Activated B cell treated with CpG ODN at 0.5 μM for 24 hours (primary cell): ENCODE measurements at regions not wholly inside any gene's neighbourhood (a gene's known extent, or its start where the extent isn't known, plus 50 kb on each side); places are given as distances from the start of the nearest gene placed in this dataset.

Experiments
- ATAC-seq: fragments of 200-7000 bp; cut with Tn5 transposase; one replicate; pipeline ENCODE4 v1.10.0; 2021; ENCODE audit warnings: low read depth, mild to moderate bottlenecking, moderate library complexity
- CTCF ChIA-PET: fragments of 350-600 bp; sonication (Branson Sonifier 250); formaldehyde crosslinking; loops from one replicate; lab custom pipeline; 2021; ENCODE audit warnings: antibody characterized with exemption; lab: Charles Lee
- POLR2A ChIA-PET: fragments of 350-600 bp; sonication (Branson Sonifier 250); formaldehyde crosslinking; loops from one replicate; lab custom pipeline; 2021; ENCODE audit warnings: antibody characterized with exemption; lab: Charles Lee
- DNase-seq: peaks from one replicate; pipeline ENCODE4 v3.0.0; 2022
- H3K27ac Mint-ChIP-seq: one replicate; pipeline ENCODE4 v1.8.0; 2020; ENCODE audit warnings: mixed read lengths
- H3K27me3 Mint-ChIP-seq: one replicate; pipeline ENCODE4 v1.8.0; 2021; ENCODE audit warnings: mixed read lengths
- H3K36me3 Mint-ChIP-seq: one replicate; pipeline ENCODE4 v1.8.0; 2021; ENCODE audit warnings: low read depth, mixed read lengths
- H3K4me1 Mint-ChIP-seq: one replicate; pipeline ENCODE4 v1.8.0; 2021; ENCODE audit warnings: mixed read lengths
- H3K4me3 Mint-ChIP-seq: one replicate; pipeline ENCODE4 v1.8.0; 2020; ENCODE audit warnings: mild to moderate bottlenecking, mixed read lengths
- H3K9me3 Mint-ChIP-seq: one replicate; pipeline ENCODE4 v1.8.0; 2020; ENCODE audit warnings: mixed read lengths
- intact Hi-C: fragments of 100-400 bp; cut with micrococcal nuclease; formaldehyde crosslinking; loops from one replicate; pipeline ENCODE4 v1.15.1; 2024
- TF ChIP-seq, protein P1 (sequence below): fragments of 200-600 bp; IDR thresholded peaks from one replicate; pipeline ENCODE4 v1.8.0; 2022; ENCODE audit warnings: antibody characterized with exemption, mild to moderate bottlenecking

DNA sequence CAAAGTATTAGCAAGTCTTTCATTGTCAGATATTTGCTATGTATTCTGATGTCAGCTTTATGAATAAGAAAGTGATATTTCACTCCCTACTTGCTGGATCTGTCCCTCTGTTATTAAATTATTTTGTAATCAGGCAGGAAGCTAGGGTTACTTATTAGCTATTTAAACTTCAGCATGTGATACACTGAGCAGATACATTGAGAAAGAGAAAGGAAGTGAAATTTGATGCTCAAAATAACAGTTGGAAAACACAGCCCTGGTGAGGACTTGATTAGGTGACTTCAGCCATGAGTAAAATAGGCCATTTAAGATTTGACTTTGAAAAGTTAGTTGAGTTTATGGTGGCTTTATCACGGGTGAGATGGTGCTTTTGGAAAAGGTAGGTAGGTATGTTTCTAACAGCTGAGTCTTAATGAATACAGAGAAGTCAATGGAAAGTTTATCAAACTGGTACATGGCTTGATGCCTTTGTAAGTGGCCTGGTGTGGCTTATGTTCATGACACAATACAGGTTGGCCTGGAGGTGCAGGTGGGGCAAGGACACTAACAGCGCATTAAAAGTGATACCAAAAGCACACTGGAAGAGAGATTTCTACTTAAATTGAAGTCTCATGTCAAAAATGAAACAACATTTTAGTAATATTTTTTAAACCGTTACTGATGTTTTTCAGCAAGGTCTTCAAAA lies 321.2 kb upstream of the SPOCK3 start:
- Mint-ChIP-seq H3K36me3 (no peaks in the 10 kb centered on the region), H3K9me3 (peaks cover 14% of the 10 kb centered on the region), H3K4me1 (no peaks in the 10 kb centered on the region), H3K27ac (no peak overlapping the region), H3K27me3 (no peaks in the 10 kb centered on the region), H3K4me3 (no peak overlapping the region)
- intact Hi-C loops = no loop called here
- DNase-seq = no peak
- POLR2A ChIA-PET = no interaction called here
- CTCF ChIA-PET = no interaction called here
- ATAC-seq = no peak
- TF ChIP-seq, protein P1, sequence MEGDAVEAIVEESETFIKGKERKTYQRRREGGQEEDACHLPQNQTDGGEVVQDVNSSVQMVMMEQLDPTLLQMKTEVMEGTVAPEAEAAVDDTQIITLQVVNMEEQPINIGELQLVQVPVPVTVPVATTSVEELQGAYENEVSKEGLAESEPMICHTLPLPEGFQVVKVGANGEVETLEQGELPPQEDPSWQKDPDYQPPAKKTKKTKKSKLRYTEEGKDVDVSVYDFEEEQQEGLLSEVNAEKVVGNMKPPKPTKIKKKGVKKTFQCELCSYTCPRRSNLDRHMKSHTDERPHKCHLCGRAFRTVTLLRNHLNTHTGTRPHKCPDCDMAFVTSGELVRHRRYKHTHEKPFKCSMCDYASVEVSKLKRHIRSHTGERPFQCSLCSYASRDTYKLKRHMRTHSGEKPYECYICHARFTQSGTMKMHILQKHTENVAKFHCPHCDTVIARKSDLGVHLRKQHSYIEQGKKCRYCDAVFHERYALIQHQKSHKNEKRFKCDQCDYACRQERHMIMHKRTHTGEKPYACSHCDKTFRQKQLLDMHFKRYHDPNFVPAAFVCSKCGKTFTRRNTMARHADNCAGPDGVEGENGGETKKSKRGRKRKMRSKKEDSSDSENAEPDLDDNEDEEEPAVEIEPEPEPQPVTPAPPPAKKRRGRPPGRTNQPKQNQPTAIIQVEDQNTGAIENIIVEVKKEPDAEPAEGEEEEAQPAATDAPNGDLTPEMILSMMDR = no peak

DNA sequence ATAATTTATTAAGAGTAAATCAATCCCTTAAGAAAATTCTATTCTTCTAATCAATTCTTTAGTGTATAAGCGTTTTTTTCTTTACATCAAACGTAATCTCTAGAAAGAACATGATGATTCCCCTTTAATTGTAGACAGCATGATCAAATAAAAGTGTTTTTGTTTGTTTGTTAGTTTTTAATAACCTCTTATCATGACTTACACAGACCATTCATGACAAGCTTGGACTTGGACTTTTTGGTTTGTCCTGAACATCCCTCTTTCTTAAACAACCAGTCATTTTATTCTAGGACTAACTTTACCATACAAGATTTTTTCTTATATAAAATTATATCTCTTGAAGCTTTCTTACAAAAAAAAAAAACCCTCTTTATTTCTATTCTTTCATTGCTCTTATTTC lies 344.6 kb upstream of the SPOCK3 start:
- Mint-ChIP-seq H3K4me1 (no peaks in the 10 kb centered on the region), H3K27me3 (no peaks in the 10 kb centered on the region), H3K36me3 (no peaks in the 10 kb centered on the region), H3K9me3 (peaks cover 9% of the 10 kb centered on the region), H3K27ac (no peak overlapping the region), H3K4me3 (no peak overlapping the region)
- DNase-seq (no peak), ATAC-seq (no peak)
- ChIA-PET CTCF (no interaction called here), POLR2A (no interaction called here)
- intact Hi-C loops = no loop called here
- TF ChIP-seq, protein P1 = no peak

DNA sequence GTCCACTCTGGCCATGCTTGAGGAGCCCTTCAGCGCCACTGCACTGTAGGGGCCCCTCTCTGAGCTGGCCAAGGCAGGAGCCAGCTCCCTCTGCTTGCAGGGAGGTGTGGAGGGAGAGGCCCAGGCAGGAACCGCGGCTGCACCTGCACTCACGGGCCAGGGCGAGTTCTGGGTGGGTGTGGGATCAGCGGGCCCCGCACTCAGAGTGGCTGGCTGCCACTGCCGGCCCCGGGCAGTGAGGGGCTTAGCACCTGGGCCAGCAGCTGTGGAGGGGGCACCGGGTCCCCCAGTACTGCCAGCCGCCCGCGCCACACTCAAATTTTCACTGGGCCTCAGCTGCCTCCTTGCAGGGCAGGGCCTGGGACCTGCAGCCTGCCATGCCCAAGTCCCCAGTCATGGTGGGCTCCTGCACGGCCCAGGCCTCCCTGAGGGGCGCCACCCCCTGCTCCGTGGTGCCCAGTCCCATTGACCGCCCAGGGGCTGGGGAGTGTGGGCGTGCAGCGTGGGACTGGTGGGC lies 347.2 kb upstream of the SPOCK3 start:
- TF ChIP-seq, protein P1 = no peak
- POLR2A ChIA-PET = no interaction called here
- Mint-ChIP-seq H3K36me3 (no peaks in the 10 kb centered on the region), H3K4me3 (no peak overlapping the region), H3K27me3 (no peaks in the 10 kb centered on the region), H3K27ac (no peak overlapping the region), H3K4me1 (no peaks in the 10 kb centered on the region), H3K9me3 (peaks cover 9% of the 10 kb centered on the region)
- CTCF ChIA-PET = no interaction called here
- DNase-seq (no peak), ATAC-seq (no peak)
- intact Hi-C loops = no loop called here

DNA sequence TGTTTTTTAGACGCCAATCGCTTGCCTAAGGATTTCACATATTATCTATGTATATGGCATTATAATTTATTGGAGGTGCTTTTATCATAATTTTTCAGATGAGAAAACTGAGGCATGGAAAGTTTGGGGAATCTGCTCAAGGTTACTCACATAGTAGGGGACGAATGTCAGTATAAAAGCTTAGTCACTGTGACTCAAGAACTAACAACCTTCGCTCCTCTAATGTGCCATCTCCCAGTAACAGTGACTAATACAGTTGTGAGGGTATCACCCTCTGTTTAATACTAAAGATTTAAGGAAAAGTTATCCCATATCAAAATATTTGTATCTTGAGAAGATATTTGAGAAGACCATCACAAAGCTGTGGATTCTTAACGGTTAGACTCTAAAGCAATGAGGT lies 353.1 kb upstream of the SPOCK3 start:
- TF ChIP-seq, protein P1 = no peak
- H3K4me1 Mint-ChIP-seq = no peaks in the 10 kb centered on the region
- no peak overlapping the region for H3K27ac Mint-ChIP-seq
- ChIA-PET CTCF (no interaction called here), POLR2A (no interaction called here)
- no peak for ATAC-seq
- H3K4me3 Mint-ChIP-seq = no peak overlapping the region
- H3K36me3 Mint-ChIP-seq = no peaks in the 10 kb centered on the region
- no peaks in the 10 kb centered on the region for H3K27me3 Mint-ChIP-seq
- H3K9me3 Mint-ChIP-seq = peaks cover 5% of the 10 kb centered on the region
- intact Hi-C loops = no loop called here
- no peak for DNase-seq

DNA sequence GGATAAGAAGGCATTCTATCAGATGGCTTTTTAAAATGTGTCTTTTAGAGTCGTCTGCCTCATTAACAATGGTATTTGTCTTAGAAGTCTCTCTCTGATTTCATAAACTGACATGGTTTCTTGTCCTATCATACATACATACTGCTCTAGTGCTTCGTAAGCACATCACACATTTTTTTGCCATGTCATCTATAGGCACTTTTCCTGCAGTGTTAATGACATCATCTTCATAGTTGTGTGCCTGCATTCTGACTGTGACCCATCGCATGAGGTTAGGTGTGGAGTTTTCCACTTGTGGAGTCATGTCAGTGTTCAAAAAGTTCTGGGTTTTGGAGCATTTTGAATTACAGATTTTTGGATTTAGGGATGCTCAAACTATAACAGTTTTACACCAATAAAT lies 361.6 kb upstream of the SPOCK3 start:
- ChIA-PET CTCF (no interaction called here), POLR2A (no interaction called here)
- Mint-ChIP-seq H3K27me3 (no peaks in the 10 kb centered on the region), H3K4me3 (no peak overlapping the region), H3K36me3 (no peaks in the 10 kb centered on the region), H3K4me1 (no peaks in the 10 kb centered on the region), H3K27ac (no peak overlapping the region), H3K9me3 (peaks cover 7% of the 10 kb centered on the region)
- ATAC-seq (no peak), DNase-seq (no peak)
- TF ChIP-seq, protein P1 = no peak
- intact Hi-C loops = no loop called here
